Stimulated activated CD4-positive, alpha-beta T cell treated with anti-CD3 and anti-CD28 coated beads, TNF-alpha, amount 100 ng/mL, for 24 hours (primary cell): ENCODE measurements at regions not wholly inside any gene's neighbourhood (a gene's known extent, or its start where the extent isn't known, plus 50 kb on each side); places are given as distances from the start of the nearest gene placed in this dataset.

ENCODE experiments used
- DNase-seq, 3 experiments: peaks; one replicate each; pipeline ENCODE4 v3.0.0-alpha.2; 2020; ENCODE audit warnings: low read depth in 3 of 3

DNA sequence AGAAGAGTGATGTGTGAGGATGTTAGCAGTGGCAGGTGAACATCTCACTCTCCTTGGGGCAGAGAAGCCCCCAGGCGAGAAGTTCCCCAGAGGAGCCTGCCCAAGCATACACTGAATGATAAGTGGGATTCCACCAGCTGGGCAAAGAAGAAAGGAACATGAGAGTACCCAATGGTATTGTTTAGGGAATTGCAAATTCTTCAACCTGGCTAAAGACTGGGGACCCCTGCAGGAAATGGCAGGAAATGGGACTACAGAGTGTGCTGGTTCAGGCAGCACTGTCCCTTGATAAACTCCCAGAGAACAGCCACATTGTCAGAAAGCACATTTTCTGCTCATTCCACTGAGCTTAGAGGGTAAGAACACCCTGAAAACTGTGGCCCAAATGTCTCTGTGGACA lies 121.3 kb downstream of the RPS29 start:
- no peak for DNase-seq

DNA sequence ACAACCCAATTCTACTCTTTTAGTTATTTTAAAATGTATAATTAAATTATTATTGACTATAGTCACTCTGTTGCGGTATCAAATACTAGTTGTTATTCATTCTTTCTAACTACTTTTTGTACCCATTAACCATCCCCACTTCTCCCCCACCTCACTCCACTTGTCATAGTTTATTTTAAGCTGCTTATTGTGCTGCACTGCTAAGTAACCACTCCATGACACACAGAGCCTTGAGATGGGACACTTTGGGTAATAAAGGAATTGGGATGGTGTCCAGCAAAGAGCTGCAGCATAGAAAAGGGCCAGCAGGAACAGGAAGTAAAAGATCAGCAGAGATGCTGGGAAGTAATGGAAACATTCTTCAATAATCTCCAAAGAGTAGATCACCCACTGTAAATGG lies 123.0 kb downstream of the RPS29 start:
- no peak for DNase-seq

DNA sequence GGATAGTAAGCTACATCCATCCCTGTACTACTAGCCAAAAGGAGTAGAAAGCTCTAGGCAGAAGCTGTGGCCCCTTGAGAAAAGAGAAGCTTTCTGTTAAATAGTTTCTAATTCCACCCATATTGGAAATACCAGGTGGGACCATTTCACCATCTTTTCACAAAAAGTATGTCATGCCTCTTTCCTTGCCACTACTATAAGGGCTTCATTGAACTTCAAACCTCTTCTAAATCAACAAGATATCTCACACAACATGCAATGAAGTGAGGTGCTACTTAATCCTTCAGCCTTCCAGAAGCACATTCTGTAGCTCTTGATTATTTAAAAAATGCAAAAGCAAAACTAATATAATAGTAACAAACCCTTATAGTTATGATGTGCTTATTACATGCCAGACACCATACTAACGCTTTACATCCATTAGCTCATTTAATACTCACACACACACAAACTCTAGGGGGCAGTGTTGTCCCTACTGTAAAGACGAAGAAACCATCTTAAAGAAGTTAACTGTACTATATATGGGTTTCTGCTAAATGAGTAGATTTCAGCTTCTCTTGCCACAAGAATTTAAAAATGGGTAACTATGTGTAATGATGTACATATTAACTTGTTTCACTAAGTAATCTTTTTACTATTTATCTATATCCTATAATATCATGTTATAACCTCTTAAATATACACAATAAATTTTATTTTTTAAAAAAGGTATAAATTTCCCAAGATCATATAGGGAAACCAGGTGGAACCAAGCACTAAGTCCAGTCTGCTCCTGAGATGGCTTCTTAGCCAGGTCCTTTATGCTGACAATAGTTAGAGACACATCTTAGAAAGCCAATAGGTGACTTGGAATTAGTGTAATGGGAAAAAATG lies 124.4 kb downstream of the RPS29 start:
- peak; percentile 21 to 52 (median 30) for DNase-seq

DNA sequence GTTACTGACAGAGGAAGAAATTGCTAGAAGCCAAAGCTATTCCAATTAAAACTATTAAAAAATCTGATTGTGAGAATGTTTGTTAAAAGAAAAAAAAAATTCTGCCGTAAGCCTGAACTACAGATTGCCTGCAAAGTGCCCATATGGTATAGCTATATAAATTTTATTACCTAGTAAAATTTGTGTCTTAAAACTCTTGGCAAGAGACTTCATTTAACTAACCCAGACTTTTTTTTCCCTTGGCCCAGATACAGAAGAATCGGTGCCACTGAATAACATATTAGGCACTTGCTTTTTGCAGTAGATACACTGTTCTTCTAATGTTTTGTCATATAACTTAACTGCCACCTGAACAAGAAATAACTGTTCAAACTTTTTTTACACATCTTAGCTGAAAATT lies 125.5 kb downstream of the RPS29 start:
- DNase-seq = no peak

- DNase-seq = no peak
Observed at GRCh38 chr14:49456589-49456988, 129.6 kb downstream of the RPS29 start.

DNA sequence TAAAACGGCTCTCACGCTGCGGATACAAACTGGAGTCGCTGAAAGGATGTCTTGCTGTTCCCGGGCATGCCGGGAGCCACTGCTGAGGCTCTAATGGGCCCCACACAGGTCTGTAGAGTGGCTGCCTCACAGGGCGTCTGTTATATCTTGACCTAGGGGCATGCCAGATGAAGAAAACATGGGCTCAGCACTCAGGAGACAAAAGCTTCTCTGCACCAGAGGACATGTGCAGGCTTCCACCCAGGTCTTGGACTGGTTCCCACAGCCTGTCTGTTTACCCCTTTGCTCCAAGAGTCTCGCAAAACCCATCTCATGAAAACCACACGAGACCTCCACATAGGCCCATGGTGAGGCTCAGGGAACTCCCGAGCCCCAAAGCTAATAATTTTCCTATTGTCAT lies 134.2 kb downstream of the RPS29 start:
- DNase-seq = no peak

- no peak for DNase-seq
Observed at GRCh38 chr14:49449749-49450148, 136.4 kb downstream of the RPS29 start.

DNA sequence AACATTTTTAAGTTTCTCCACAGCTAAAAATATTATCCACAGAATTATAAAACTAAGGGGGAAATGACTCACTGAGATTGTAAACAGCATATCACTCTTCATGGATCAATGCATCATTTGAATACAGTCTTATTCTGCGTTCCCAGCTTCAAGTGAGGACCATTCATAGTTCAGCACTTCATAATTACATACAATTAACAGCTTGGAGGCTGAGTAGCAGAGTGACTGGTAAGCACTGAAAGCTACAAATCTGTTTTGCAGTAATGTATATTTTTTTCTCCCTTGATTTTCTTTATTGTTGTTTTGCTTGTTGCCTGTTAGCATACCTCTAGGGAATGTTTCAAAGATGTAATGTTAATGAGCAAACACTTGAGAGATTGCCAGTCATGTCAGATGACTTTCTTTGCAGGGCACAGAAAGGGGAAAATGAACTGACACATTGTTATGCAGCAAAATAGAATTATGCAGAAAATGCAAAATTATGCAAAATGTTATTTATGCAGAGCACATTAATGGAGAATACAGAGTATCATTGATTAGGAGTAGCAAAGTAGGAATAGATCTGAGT lies 138.6 kb downstream of the RPS29 start:
- no peak for DNase-seq

- no peak for DNase-seq
Observed at GRCh38 chr14:49446801-49447200, 139.4 kb downstream of the RPS29 start.

- DNase-seq = no peak
Observed at GRCh38 chr14:49438256-49438770, 147.9 kb downstream of the RPS29 start.

DNA sequence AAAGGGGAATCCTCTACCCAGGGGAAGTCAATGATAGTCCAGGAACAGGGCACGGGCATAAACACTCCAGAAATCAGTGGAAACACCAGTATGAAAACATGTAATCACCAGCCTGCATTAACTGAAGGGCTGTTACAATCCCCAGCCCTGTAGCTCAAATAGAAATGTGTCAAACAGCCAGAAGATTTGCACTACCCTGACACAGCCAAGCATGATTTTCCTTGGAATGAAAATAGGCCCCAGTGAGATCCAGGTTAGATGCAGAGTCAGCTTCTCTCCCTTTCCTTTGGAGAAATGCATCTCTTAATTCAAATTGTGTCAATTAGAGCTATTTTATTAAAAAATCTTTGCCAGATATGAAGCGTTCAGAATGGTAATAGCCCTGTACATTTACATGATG lies 158.1 kb downstream of the RPS29 start:
- DNase-seq = no peak

- no peak for DNase-seq
Observed at GRCh38 chr14:49427117-49427516, 159.1 kb downstream of the RPS29 start.

DNA sequence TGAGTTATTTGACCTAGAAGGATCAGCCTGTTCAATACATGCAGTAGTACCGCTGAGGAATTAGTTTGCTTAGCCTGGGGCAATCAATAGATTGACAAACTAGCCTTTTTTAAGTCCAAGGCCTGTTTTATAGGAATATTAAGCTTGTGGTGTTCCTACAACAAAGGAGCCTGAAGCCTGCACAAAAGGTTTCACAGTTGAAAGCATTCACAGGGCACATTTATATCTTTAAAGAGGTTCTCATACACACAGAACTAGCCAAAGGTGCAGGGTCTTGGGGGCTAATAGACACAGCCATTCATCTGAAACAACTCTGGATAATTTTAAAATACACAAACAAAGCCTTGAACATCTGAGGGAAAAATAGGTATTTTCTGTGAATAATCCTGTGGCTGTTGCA lies 160.3 kb downstream of the RPS29 start:
- no peak for DNase-seq

DNA sequence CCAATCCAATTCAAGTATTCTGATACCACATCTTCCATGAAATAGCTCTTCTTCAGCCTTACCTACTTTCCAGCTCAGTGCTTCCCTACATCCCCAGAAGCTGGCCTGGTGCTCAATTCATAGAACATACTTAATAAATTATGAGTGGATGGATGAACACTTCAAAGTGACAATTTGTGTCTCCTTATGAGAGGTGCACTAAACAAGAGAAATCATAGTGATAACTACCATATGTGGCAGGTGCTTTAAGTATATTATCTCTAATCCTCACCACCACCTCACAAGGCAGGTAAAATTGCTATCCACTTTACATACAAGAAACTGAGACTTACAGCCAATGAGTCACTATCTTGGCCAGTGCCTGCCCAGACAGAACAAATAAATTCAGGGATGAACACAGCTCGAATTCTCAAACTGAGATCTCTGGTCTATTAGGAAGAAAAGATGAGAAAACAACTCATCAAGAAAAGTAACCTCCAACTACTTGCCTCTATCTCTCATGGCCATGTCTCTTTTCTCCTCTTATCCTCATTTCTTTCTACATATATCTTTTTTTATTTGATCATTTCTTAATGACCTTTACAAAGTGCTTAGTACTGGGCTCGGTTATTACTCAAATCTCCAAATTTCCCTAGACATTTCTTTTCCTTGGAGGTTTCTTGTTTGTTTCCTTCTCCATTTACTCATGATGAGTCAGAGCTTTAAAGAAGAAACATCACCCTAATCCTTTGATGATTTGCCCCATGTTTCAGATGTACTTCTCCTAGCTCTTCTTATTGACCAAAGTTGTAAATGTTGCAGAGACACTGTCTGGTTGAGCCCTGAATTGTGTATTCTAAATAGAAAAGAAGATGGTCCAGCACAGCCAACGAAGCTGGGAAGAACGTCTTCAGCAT lies 161.5 kb downstream of the RPS29 start:
- no peak for DNase-seq

- peak in 1 of 3 experiments; percentile 22 for DNase-seq
Observed at GRCh38 chr14:49420201-49420600, 166.0 kb downstream of the RPS29 start.

DNA sequence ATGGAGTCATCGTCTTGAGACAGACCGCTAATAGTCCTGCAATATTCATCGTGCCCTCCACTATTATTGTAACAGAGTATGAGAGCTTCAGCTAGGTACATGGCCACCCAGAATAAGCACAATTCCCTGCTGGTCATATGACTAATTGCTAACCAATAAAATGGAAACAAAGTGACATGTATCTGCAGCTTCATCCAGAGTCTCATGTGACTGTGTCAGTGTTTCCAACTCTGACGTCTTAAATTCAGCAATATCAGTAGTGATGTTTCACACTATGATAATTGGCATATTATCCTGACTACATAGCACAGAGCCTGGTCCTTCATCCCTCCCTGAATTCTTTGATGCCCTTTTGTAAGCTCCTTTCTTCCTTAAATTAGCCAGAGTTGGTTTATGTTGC lies 167.4 kb downstream of the RPS29 start:
- no peak for DNase-seq

DNA sequence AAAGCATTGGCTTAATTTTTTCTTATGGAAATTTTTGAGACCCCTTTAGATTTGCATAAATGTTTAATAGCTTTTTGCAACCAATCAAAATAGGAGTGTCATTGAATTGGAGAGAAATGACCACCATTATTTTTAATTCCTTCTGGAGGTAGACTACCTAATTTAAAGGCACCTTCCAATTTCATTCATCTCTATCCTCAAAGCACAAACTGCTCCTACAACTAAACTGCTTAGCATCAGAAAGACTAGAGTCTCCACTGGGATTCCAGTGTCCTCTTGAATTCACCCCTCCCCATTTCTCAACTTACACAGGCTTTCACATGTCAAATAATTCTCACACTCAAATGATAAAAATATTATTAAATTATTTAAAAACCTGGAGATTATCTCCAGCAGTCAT lies 168.4 kb downstream of the RPS29 start:
- no peak for DNase-seq

DNA sequence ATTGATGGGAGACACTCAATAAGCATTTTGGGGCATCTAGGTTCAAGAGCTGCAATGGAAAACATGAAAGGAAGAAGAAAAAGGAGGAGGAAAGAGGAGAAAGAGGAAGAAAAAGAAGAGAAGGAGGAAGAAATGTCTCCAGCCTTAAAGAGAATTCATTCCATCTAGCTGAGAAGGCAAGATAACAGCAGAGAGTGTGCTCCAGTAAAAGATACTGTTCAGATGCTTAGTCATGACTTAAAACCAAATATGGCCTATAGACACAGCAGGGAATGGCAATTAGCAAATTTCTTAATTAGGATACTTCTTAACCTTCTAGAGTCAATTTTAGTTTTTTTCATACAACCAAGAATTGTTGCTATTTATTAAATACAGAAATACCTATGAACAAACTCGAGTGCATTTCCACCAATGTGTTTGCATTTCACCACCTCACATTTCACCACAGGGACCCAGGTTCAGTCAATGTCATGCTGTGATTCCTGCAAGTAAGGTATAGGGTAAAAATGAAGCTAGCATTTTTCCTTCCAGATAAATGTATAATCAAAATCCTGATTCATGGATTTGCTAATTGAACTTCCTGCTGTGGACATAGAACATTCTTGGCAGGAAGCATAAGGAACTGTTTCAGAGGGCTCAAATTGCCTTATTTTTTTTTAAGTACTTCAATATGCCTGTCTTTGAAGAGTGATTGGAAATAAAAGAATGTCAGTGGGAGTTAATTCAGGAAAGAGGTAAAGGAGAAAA lies 177.8 kb downstream of the RPS29 start:
- no peak for DNase-seq

- no peak for DNase-seq
Observed at GRCh38 chr14:49405291-49405690, 180.9 kb downstream of the RPS29 start.

GRCh38 chr14:49401373-49401772 lies 184.8 kb downstream of the RPS29 start:
- no peak for DNase-seq

DNA sequence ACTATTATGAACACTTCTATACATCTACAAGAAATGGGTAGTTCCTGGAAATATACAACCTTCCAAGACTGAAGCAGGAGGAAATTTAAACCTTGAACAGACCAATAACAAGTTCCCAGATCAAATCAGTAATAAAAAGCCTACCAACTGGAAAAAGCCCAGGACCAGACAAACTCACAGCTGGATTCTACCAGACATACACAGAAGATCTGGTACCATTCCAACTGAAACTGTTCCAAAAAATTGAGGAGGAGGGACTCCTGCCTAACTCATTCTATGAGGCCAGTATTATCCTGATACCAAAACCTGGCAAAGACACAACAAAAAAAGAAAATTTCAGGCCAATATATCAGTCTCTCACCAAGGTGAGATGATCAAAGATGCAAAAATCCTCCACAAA lies 189.4 kb downstream of the RPS29 start:
- no peak for DNase-seq

DNA sequence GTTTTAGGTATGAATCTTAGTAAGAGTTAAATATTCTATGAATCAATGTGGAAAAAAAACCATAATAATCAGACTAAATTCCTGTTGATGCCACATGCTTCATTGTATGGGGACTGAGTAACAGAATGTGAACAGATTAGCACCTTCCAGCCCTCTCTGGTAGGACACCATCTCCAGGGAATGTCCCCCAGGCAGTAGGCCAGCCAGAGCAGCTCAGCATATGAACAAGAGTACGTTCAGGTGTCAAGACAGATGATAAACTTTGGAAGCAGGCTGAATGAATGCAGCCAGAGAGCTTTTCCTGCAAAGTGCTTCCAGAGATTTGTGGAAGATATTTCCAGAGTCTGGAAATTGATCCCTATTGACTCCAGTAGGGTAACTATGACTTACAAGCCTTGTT lies 204.4 kb downstream of the RPS29 start:
- no peak for DNase-seq
